ENCODE measurements at regions not wholly inside any gene's neighbourhood (a gene's known extent, or its start where the extent isn't known, plus 50 kb on each side); places are given as distances from the start of the nearest gene placed in this dataset.

- DNase-seq, result no peak
- Mint-ChIP-seq H3K9me3 (no peaks in the 10 kb centered on the region), H3K27ac (no peak overlapping the region), H3K27me3 (ENCODE audit: low read depth) (peaks cover 4% of the 10 kb centered on the region; the same call in 1 of the 2 replicates), H3K4me3 (no peak overlapping the region), H3K4me1 (peaks cover 12% of the 10 kb centered on the region in 2 experiments), H3K36me3 (ENCODE audit: insufficient read depth in 1 of 3, low read depth in 3 of 3) (no peaks in the 10 kb centered on the region)
- Histone ChIP-seq H4K5ac (ENCODE audit: insufficient read length, low read depth, low read length) (no peak overlapping the region), H3T11ph (ENCODE audit: low read length) (no peak overlapping the region), H3K4ac (ENCODE audit: low read depth, low read length) (no peak overlapping the region), H3K27ac (ENCODE audit: insufficient read length, low read depth, low read length) (no peak overlapping the region), H4K8ac (replicated peaks; ENCODE audit: insufficient read length, low read depth, low read length) (no peak overlapping the region), H3K14ac (ENCODE audit: insufficient read depth, low read length) (no peak overlapping the region), H3K79me2 (ENCODE audit: insufficient read depth, low read length) (no peaks in the 10 kb centered on the region), H3K56ac (ENCODE audit: insufficient read length, low read depth, low read length) (no peak overlapping the region), H3K4me1 (ENCODE audit: insufficient read depth, low read length) (no peaks in the 10 kb centered on the region), H2BK120ac (ENCODE audit: low read depth, low read length, poor library complexity, severe bottlenecking) (no peak overlapping the region), H2BK5ac (ENCODE audit: insufficient read length, low read length) (no peak overlapping the region), H4K91ac (ENCODE audit: insufficient read length, low read depth, low read length) (no peak overlapping the region), H2BK20ac (ENCODE audit: low read depth, low read length, poor library complexity, severe bottlenecking) (no peak overlapping the region), H3K23me2 (ENCODE audit: insufficient read length, low read depth, low read length, poor library complexity, severe bottlenecking) (no peaks in the 10 kb centered on the region), H3K79me1 (ENCODE audit: insufficient read depth, low read depth, low read length, poor library complexity, severe bottlenecking) (no peaks in the 10 kb centered on the region), H2AK5ac (ENCODE audit: insufficient read length, low read length) (no peak overlapping the region), H3K27me3 (ENCODE audit: insufficient read depth, low read length) (no peaks in the 10 kb centered on the region), H2BK12ac (ENCODE audit: insufficient read length, low read depth, low read length) (no peak overlapping the region), H3K18ac (ENCODE audit: insufficient read length, low read depth, low read length) (no peak overlapping the region), H3K23ac (ENCODE audit: insufficient read length, low read depth, low read length) (no peak overlapping the region), H3K9me3 (ENCODE audit: control insufficient read depth, low read depth, low read length) (no peaks in the 10 kb centered on the region), H3K9ac (ENCODE audit: extremely low read depth, insufficient read length, low read length) (no peak overlapping the region), H2BK15ac (ENCODE audit: low read depth, low read length) (no peak overlapping the region), H3K4me2 (ENCODE audit: insufficient read depth, insufficient read length, low read length) (no peak overlapping the region), H4K20me1 (ENCODE audit: control insufficient read depth, insufficient read depth, insufficient read length) (no peaks in the 10 kb centered on the region), H2AFZ (ENCODE audit: low read length) (no peak overlapping the region)
- no CpG with 5 or more reads among the region's 5 CpGs for WGBS (ENCODE audit: extremely low coverage, insufficient read length, low lambda C conversion rate)
- TF ChIP-seq CTCF (conservative IDR thresholded peaks at IDR 0.05), result no peak
Measured at GRCh38 chr6:125564941-125565340, 184.5 kb upstream of the HEY2 start.
